Large intestine (tissue), 3 donors: ENCODE measurements at regions not wholly inside any gene's neighbourhood (a gene's known extent, or its start where the extent isn't known, plus 50 kb on each side); places are given as distances from the start of the nearest gene placed in this dataset.

Experiments used
- DNase-seq, 2 donors: peaks; one replicate each; pipeline versions ENCODE4 v3.0.0 to v3.0.0-alpha.2; 2013
- H3K27ac ChIP-seq: one replicate; pipeline ENCODE4 v1.5.1; 2013; ENCODE audit warnings: low read length
- H3K27me3 ChIP-seq: 2 replicates; pipeline ENCODE4 v1.6.1; 2013; ENCODE audit warnings: low read length; ENCODE audit not compliant: control insufficient read depth, insufficient read depth
- H3K36me3 ChIP-seq: 2 replicates; pipeline ENCODE4 v1.6.1; 2013; ENCODE audit warnings: low read length; ENCODE audit not compliant: control insufficient read depth, insufficient read depth
- H3K4me1 ChIP-seq: one replicate; pipeline ENCODE4 v1.6.1; 2013; ENCODE audit warnings: low read length; ENCODE audit not compliant: control insufficient read depth, insufficient read depth
- H3K4me3 ChIP-seq: one replicate; pipeline ENCODE4 v1.5.1; 2013; ENCODE audit warnings: low read length
- H3K9me3 ChIP-seq: one replicate; pipeline ENCODE4 v1.6.1; 2013; ENCODE audit warnings: mild to moderate bottlenecking, low read depth, low read length, moderate library complexity; ENCODE audit not compliant: control insufficient read depth
- WGBS: methylation state at CpG from one replicate; pipeline ENCODE4 v1.1.5; 2013; ENCODE audit warnings: low lambda C conversion rate; ENCODE audit not compliant: insufficient coverage; 5-methylcytosine and 5-hydroxymethylcytosine counted together

GRCh38 chr13:91132381-91132780 lies 215.1 kb upstream of the MIR17HG start:
- no peak for DNase-seq
- no CpG with 5 or more reads among the region's 4 CpGs for WGBS
- Histone ChIP-seq H3K27me3 (no peaks in the 10 kb centered on the region), H3K4me3 (no peak overlapping the region), H3K4me1 (peaks cover 13% of the 10 kb centered on the region), H3K36me3 (no peaks in the 10 kb centered on the region), H3K9me3 (no peaks in the 10 kb centered on the region), H3K27ac (no peak overlapping the region)

DNA sequence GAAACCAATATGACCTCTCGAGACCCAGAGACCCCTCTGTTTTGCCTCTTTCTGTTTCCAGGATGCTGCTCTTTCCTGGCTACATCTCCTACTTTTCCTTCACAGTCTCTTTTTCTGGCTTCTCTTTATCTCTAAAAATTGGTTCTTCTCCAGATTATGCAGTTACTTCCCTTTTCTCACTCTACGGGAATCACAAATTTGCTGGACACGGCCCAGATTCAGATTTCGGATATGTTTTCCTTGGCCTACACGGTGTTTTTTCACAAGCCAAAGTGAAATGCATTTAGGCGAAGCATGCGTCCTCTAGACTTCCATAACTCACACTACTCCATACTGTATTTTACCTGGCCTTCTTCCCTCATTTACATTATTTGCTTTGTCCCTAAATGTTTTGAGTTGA lies 214.7 kb upstream of the MIR17HG start:
- no peak for DNase-seq
- Histone ChIP-seq H3K36me3 (no peaks in the 10 kb centered on the region), H3K9me3 (no peaks in the 10 kb centered on the region), H3K4me3 (no peak overlapping the region), H3K4me1 (peaks cover 13% of the 10 kb centered on the region), H3K27me3 (no peaks in the 10 kb centered on the region), H3K27ac (no peak overlapping the region)
- 76% methylated on average over 5 of the region's 7 CpGs for WGBS

DNA sequence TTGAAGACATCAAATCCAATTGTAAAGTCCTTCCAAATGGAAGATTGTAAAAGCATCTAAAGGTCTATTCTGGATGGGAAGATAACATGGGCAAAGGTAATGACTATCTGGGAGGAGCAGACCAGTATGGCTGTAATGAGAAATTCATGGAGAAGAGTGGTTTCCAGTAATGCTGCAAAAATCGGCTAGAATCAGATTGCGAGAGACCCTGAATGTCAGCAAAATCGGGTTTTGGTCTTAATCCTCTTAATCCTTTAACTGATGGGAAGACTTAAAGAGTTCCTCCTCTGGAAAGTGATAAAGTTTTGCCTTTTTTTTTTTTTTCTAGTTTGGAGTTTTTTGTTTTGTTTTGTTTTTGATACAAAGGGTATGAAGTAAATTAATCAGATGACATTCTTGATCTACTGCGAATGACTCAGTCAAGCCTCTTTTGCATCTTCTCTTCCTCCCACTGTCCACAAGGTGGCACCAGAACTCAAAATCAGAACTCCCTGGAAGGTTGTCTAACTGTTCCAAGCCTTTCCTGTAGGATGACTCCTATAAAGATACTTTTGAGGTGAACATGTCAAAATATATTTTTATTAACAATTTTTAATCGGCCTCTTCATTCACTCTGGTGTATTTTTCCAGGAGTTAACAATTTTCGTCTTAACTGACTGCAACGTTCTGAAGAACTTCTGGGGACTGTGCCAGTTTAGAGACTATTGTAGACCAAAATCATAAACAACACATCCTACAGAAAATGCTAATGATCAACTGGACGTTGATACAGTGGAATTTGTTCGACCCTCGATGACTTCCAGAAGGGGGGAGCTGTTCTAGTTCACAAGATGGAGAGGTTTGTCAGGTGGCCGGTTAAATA lies 213.3 kb upstream of the MIR17HG start:
- peak; percentile 40 to 43 for DNase-seq
- H3K27ac ChIP-seq = no peak overlapping the region
- WGBS = 51% methylated on average over 7 of the region's 11 CpGs

GRCh38 chr13:91134803-91135184 lies 212.7 kb upstream of the MIR17HG start:
- WGBS = 63% methylated on average over 2 of the region's 2 CpGs
- no peaks in the 10 kb centered on the region for H3K9me3 ChIP-seq
- no peaks in the 10 kb centered on the region for H3K36me3 ChIP-seq
- H3K27me3 ChIP-seq = no peaks in the 10 kb centered on the region
- DNase-seq = no peak
- no peak overlapping the region for H3K4me3 ChIP-seq
- H3K4me1 ChIP-seq = peaks cover 13% of the 10 kb centered on the region
- H3K27ac ChIP-seq = no peak overlapping the region

More for the DNA sequence above, 213.3 kb upstream of the MIR17HG start:
- H3K27me3 ChIP-seq = no peaks in the 10 kb centered on the region
- H3K36me3 ChIP-seq = no peaks in the 10 kb centered on the region
- H3K9me3 ChIP-seq = no peaks in the 10 kb centered on the region
- H3K4me3 ChIP-seq = no peak overlapping the region
- H3K4me1 ChIP-seq = peaks cover 13% of the 10 kb centered on the region

GRCh38 chr13:91135376-91135775 lies 212.1 kb upstream of the MIR17HG start:
- H3K27ac ChIP-seq = no peak overlapping the region
- peaks cover 13% of the 10 kb centered on the region for H3K4me1 ChIP-seq
- H3K27me3 ChIP-seq = no peaks in the 10 kb centered on the region
- no peaks in the 10 kb centered on the region for H3K36me3 ChIP-seq
- no peaks in the 10 kb centered on the region for H3K9me3 ChIP-seq
- no peak for DNase-seq
- no peak overlapping the region for H3K4me3 ChIP-seq

DNA sequence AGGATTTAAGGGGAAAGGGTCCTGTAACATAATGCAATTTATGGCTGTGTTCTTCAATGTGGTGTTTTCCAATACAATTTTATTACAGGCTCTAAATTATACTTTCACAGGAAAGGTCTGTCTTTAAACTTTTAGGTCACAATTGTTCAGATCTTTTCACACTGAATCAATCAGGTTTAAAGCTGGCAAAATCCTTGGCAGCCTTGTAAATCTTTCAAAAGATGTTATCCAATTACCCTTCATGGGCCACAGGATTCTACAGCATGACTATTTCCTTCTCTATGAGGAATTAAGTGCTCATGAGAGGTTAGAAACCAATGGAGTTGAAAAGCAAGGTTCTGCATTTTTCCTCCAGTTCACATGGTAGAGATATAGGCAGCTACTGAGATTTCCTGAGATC lies 211.5 kb upstream of the MIR17HG start:
- H3K9me3 ChIP-seq = no peaks in the 10 kb centered on the region
- H3K36me3 ChIP-seq = no peaks in the 10 kb centered on the region
- no peaks in the 10 kb centered on the region for H3K27me3 ChIP-seq
- no peak overlapping the region for H3K27ac ChIP-seq
- no peak for DNase-seq
- H3K4me3 ChIP-seq = no peak overlapping the region
- peaks cover 13% of the 10 kb centered on the region for H3K4me1 ChIP-seq

DNA sequence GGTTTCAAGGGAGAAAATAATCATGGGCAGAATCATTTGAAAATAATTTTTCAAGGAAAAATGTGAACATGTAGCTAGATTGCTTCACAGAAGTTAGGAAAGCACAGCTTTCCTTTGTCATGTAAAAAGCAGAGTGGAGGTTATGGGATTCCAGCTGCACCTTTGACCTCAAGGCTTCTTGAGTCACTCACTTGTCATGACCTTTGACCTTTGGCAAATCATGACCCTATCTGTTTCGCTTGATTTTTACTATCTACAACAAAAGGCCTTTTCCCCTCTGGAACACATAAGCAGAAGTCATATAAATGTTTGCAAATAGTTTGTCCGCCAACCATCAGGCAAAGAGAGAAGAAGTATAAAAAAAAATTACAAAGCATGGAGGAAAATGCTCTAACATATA lies 210.7 kb upstream of the MIR17HG start:
- Histone ChIP-seq H3K9me3 (no peaks in the 10 kb centered on the region), H3K36me3 (no peaks in the 10 kb centered on the region), H3K4me3 (no peak overlapping the region), H3K27ac (no peak overlapping the region), H3K27me3 (no peaks in the 10 kb centered on the region), H3K4me1 (peaks cover 13% of the 10 kb centered on the region)
- DNase-seq = no peak
- WGBS = no CpG with 5 or more reads among the region's 2 CpGs

GRCh38 chr13:91139232-91139631 lies 208.3 kb upstream of the MIR17HG start:
- Histone ChIP-seq H3K27me3 (no peaks in the 10 kb centered on the region), H3K4me1 (peaks cover 13% of the 10 kb centered on the region), H3K36me3 (no peaks in the 10 kb centered on the region), H3K9me3 (no peaks in the 10 kb centered on the region), H3K27ac (no peak overlapping the region), H3K4me3 (no peak overlapping the region)
- no peak for DNase-seq
- no CpG with 5 or more reads among the region's 2 CpGs for WGBS

DNA sequence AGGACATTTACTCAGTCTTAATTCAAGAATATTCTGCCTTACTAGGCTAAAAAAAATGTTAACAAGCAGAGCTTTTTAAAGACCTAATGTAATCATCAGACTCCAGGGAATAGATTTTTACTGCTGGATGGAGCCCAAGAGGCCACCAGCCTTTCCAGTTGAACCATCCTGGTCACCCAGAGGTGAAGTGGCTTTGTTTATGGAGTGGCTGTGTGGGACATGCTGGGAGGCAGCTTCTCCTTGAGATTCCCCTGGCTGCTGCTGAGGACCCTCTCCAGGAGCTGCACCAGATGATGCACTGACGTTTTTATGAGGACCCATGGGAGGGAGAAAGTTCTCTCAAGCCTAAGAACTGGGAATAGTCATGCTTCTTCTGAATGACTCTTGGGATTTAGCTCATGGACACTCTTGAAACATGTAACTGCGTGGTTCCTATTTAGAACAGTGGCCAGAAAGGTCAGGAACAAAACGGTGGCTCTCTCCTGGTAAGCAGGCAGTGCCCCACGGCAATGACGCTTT lies 205.9 kb upstream of the MIR17HG start:
- Histone ChIP-seq H3K4me3 (no peak overlapping the region), H3K36me3 (no peaks in the 10 kb centered on the region), H3K4me1 (peaks cover 4% of the 10 kb centered on the region), H3K9me3 (no peaks in the 10 kb centered on the region), H3K27ac (no peak overlapping the region), H3K27me3 (no peaks in the 10 kb centered on the region)
- WGBS = 100% methylated on average over 1 of the region's 5 CpGs
- no peak for DNase-seq

- H3K9me3 ChIP-seq = no peaks in the 10 kb centered on the region
- no peak overlapping the region for H3K4me3 ChIP-seq
- no peaks in the 10 kb centered on the region for H3K36me3 ChIP-seq
- H3K27me3 ChIP-seq = no peaks in the 10 kb centered on the region
- H3K27ac ChIP-seq = no peak overlapping the region
- no peak for DNase-seq
- no peaks in the 10 kb centered on the region for H3K4me1 ChIP-seq
- WGBS = no CpG with 5 or more reads among the region's 2 CpGs
These were observed 204.9 kb upstream of the MIR17HG start for GRCh38 chr13:91142572-91142971.

DNA sequence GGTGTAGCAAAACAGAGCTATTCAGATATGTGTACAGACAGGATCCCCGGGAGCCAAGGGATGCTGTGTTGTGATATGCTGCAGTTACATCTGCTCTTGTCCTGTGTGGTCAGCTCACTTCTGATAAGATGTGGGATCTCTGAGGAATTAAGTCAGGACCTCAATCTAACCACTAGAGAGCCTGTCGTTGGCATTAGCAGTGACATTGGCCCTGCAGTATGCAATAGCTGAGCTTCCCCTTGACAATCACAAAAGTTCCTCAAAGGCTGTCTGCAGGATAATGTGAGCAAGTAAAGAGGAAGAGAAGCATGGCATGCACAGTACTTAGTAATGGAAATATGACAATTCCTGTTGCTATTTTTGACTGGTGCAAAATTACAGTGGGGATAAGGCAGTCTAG lies 203.4 kb upstream of the MIR17HG start:
- no peaks in the 10 kb centered on the region for H3K27me3 ChIP-seq
- no CpG with 5 or more reads among the region's 2 CpGs for WGBS
- H3K27ac ChIP-seq = no peak overlapping the region
- H3K36me3 ChIP-seq = no peaks in the 10 kb centered on the region
- H3K4me1 ChIP-seq = no peaks in the 10 kb centered on the region
- H3K4me3 ChIP-seq = no peak overlapping the region
- H3K9me3 ChIP-seq = no peaks in the 10 kb centered on the region
- DNase-seq = no peak
